GM20000 (cell line): ENCODE measurements at regions not wholly inside any gene's neighbourhood (a gene's known extent, or its start where the extent isn't known, plus 50 kb on each side); places are given as distances from the start of the nearest gene placed in this dataset.
"Not testable (repeated sequence)": the region's sequence is repeated elsewhere in the genome, so short reads cannot be mapped to it uniquely, and the experiment has no call there.

Experiments
- DNase-seq: peaks from one replicate; pipeline ENCODE4 v3.0.0; 2012; ENCODE audit warnings: low spot score
- CTCF ChIP-seq: IDR thresholded peaks from 2 replicates; pipeline ENCODE4 v1.5.1; 2012; ENCODE audit warnings: mild to moderate bottlenecking, control low read depth; ENCODE audit errors: extremely low read depth, missing control alignments

GRCh38 chr2:224127871-224128501 lies 88.9 kb upstream of the SERPINE2 start:
- no peak for TF ChIP-seq CTCF
- DNase-seq = no peak

- TF ChIP-seq CTCF = no peak
Observed at GRCh38 chr2:224126440-224126839, 87.4 kb upstream of the SERPINE2 start.

GRCh38 chr2:224126003-224126402 lies 86.9 kb upstream of the SERPINE2 start:
- DNase-seq = no peak
- TF ChIP-seq CTCF = no peak

More at GRCh38 chr2:224126440-224126839, 87.4 kb upstream of the SERPINE2 start:
- no peak for DNase-seq

- no peak for DNase-seq
- TF ChIP-seq CTCF = no peak
Observed at GRCh38 chr2:224122542-224122941, 83.5 kb upstream of the SERPINE2 start.

GRCh38 chr2:224121406-224122067 lies 82.5 kb upstream of the SERPINE2 start:
- no peak for DNase-seq
- no peak for TF ChIP-seq CTCF

GRCh38 chr2:224120986-224121385 lies 81.9 kb upstream of the SERPINE2 start:
- no peak for TF ChIP-seq CTCF
- no peak for DNase-seq

- not testable (repeated sequence) for DNase-seq
Observed at GRCh38 chr2:224119846-224120245, 80.8 kb upstream of the SERPINE2 start.

- TF ChIP-seq CTCF = no peak
- no peak for DNase-seq
Observed at GRCh38 chr2:224114428-224114827, 75.3 kb upstream of the SERPINE2 start.

GRCh38 chr2:224113930-224114329 lies 74.8 kb upstream of the SERPINE2 start:
- DNase-seq = not testable (repeated sequence)
